ENCODE measurements at regions not wholly inside any gene's neighbourhood (a gene's known extent, or its start where the extent isn't known, plus 50 kb on each side); places are given as distances from the start of the nearest gene placed in this dataset.

GRCh38 chr3:10555263-10555662 is 49.9 kb upstream of the ATP2B2 start:
- DNase-seq (ENCODE audit: low read depth) = no peak

- no peak for DNase-seq (ENCODE audit: low read depth)
These were observed 50.9 kb upstream of the ATP2B2 start for GRCh38 chr3:10556312-10556711.

- no peak for DNase-seq (ENCODE audit: low read depth)
These were observed 51.9 kb upstream of the ATP2B2 start for GRCh38 chr3:10557250-10557649.

GRCh38 chr3:10557781-10558373 is 52.5 kb upstream of the ATP2B2 start:
- DNase-seq (ENCODE audit: low read depth) = peak; percentile 74

GRCh38 chr3:10558736-10559135 is 53.4 kb upstream of the ATP2B2 start:
- DNase-seq (ENCODE audit: low read depth) = no peak

GRCh38 chr3:10560060-10560861 is 54.9 kb upstream of the ATP2B2 start:
- no peak for DNase-seq (ENCODE audit: low read depth)

GRCh38 chr3:10561162-10561945 is 56.0 kb upstream of the ATP2B2 start:
- no peak for DNase-seq (ENCODE audit: low read depth)

- DNase-seq (ENCODE audit: low read depth) = no peak
These were observed 56.7 kb upstream of the ATP2B2 start for GRCh38 chr3:10561946-10562560.

- no peak for DNase-seq (ENCODE audit: low read depth)
These were observed 58.0 kb upstream of the ATP2B2 start for GRCh38 chr3:10563396-10563795.

GRCh38 chr3:10565814-10566213 is 60.4 kb upstream of the ATP2B2 start:
- no peak for DNase-seq (ENCODE audit: low read depth)

- DNase-seq (ENCODE audit: low read depth) = no peak
These were observed 61.1 kb upstream of the ATP2B2 start for GRCh38 chr3:10566451-10566850.

- DNase-seq (ENCODE audit: low read depth) = peak; percentile 5
These were observed 63.2 kb upstream of the ATP2B2 start for GRCh38 chr3:10568549-10568948.

GRCh38 chr3:10570196-10570946 is 65.0 kb upstream of the ATP2B2 start:
- no peak for DNase-seq (ENCODE audit: low read depth)

GRCh38 chr3:10574101-10574620 is 68.8 kb upstream of the ATP2B2 start:
- DNase-seq (ENCODE audit: low read depth) = no peak

- DNase-seq (ENCODE audit: low read depth) = no peak
These were observed 70.3 kb upstream of the ATP2B2 start for GRCh38 chr3:10575601-10576160.

GRCh38 chr3:10577486-10577885 is 72.1 kb upstream of the ATP2B2 start:
- no peak for DNase-seq (ENCODE audit: low read depth)

GRCh38 chr3:10580426-10580825 is 75.0 kb upstream of the ATP2B2 start:
- DNase-seq (ENCODE audit: low read depth) = no peak

GRCh38 chr3:10581251-10581650 is 75.9 kb upstream of the ATP2B2 start:
- DNase-seq (ENCODE audit: low read depth) = peak; percentile 61

GRCh38 chr3:10581716-10582115 is 76.3 kb upstream of the ATP2B2 start:
- DNase-seq (ENCODE audit: low read depth) = no peak

GRCh38 chr3:10582733-10583132 is 77.3 kb upstream of the ATP2B2 start:
- DNase-seq (ENCODE audit: low read depth) = no peak

All from EH (cell line).